A549 (cell line): ENCODE measurements at regions not wholly inside any gene's neighbourhood (a gene's known extent, or its start where the extent isn't known, plus 50 kb on each side); places are given as distances from the start of the nearest gene placed in this dataset.

Experiments used
- CTCF ChIP-seq: fragments of >200 bp; sonication (Bioruptor Twin); formaldehyde crosslinking; IDR thresholded peaks from 3 replicates; pipeline ENCODE4 v1.5.1; 2016
- EP300 ChIP-seq, 2 experiments: fragments of >200 bp; sonication (Bioruptor Twin); formaldehyde crosslinking; IDR thresholded peaks; 2 replicates in 1 of 2; 3 replicates in 1 of 2; pipeline ENCODE4 v1.6.1; 2016 to 2017
- KDM1A ChIP-seq: fragments of 200-600 bp; sonication (generic); IDR thresholded peaks from 2 replicates; pipeline ENCODE4 v1.6.1; 2016; ENCODE audit warnings: low read depth, mild to moderate bottlenecking
- MYC ChIP-seq: IDR thresholded peaks from 2 replicates; pipeline ENCODE4 v1.6.1; 2012; ENCODE audit warnings: mild to moderate bottlenecking, inconsistent platforms, low read length, improper control_type of control experiment, borderline replicate concordance
- POLR2A ChIP-seq: IDR thresholded peaks from 2 replicates; pipeline ENCODE4 v1.6.1; 2012; ENCODE audit warnings: mild to moderate bottlenecking, low read length
- RCOR1 ChIP-seq: fragments of 150-350 bp; IDR thresholded peaks from 2 replicates; pipeline ENCODE4 v1.6.1; 2014; ENCODE audit warnings: antibody characterized with exemption, low read length, low read depth
- SMC3 ChIP-seq: fragments of >200 bp; sonication (Bioruptor Twin); formaldehyde crosslinking; IDR thresholded peaks from 3 replicates; pipeline ENCODE4 v1.6.1; 2018; ENCODE audit warnings: inconsistent platforms
- TP53 ChIP-seq: fragments of 250-450 bp; sonication (Bioruptor Pico); IDR thresholded peaks from 2 replicates; pipeline ENCODE4 v1.5.0; 2021; ENCODE audit warnings: mild to moderate bottlenecking, moderate library complexity
- TF ChIP-seq, protein P1 (sequence below): fragments of 200-600 bp; sonication (generic); IDR thresholded peaks from 2 replicates; pipeline ENCODE4 v1.6.1; 2016; ENCODE audit warnings: antibody characterized with exemption, mild to moderate bottlenecking, moderate library complexity

DNA sequence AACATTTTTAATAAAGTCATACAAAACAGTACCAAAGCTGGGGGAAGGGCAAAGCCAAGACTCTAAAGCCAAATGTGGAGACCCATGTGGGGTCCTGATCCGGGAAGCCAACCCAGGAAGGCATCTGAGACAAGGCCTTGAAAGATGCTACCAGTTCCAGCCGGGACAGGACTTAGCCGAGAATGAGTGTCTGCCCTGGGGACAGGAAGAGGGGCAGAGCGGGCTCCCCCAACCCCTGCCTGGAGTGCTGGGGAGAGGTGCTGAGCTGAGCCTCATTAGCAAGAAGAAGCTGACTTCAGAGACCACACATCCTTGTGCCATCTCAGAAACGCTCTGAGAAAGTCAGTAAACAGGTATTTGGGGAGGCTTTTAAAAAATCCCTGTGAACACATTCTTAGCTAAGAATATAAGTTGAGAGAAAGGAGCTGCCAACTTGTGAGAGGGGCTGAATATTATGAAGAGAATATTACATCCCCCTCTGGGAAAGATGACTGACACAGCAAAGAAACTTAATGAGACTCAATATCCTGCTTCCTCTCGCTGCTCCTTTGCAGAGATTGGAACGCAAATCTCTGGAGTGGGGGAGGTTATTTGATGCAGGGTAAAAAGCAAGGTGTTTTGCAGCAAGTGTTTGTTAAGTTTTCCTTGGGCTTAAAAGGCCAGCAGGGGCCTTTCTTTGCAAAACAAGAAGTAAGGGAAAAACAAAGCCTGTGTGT lies 103.3 kb upstream of the KCND3 start:
- TF ChIP-seq TP53 (CRISPR knock-in tag) (no peak), RCOR1 (no peak), SMC3 (no peak), EP300 (IDR thresholded peaks at IDR 0.05) (no peak), MYC (no peak), CTCF (no peak), KDM1A (no peak), POLR2A (no peak)
- TF ChIP-seq, protein P1, sequence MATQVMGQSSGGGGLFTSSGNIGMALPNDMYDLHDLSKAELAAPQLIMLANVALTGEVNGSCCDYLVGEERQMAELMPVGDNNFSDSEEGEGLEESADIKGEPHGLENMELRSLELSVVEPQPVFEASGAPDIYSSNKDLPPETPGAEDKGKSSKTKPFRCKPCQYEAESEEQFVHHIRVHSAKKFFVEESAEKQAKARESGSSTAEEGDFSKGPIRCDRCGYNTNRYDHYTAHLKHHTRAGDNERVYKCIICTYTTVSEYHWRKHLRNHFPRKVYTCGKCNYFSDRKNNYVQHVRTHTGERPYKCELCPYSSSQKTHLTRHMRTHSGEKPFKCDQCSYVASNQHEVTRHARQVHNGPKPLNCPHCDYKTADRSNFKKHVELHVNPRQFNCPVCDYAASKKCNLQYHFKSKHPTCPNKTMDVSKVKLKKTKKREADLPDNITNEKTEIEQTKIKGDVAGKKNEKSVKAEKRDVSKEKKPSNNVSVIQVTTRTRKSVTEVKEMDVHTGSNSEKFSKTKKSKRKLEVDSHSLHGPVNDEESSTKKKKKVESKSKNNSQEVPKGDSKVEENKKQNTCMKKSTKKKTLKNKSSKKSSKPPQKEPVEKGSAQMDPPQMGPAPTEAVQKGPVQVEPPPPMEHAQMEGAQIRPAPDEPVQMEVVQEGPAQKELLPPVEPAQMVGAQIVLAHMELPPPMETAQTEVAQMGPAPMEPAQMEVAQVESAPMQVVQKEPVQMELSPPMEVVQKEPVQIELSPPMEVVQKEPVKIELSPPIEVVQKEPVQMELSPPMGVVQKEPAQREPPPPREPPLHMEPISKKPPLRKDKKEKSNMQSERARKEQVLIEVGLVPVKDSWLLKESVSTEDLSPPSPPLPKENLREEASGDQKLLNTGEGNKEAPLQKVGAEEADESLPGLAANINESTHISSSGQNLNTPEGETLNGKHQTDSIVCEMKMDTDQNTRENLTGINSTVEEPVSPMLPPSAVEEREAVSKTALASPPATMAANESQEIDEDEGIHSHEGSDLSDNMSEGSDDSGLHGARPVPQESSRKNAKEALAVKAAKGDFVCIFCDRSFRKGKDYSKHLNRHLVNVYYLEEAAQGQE = no peak
